Gastroesophageal sphincter (tissue), 4 donors: ENCODE measurements at regions not wholly inside any gene's neighbourhood (a gene's known extent, or its start where the extent isn't known, plus 50 kb on each side); places are given as distances from the start of the nearest gene placed in this dataset.
A peak's percentile ranks its signal among the peaks of the same experiment; 100 is the strongest.

ENCODE experiments used
- ATAC-seq: fragments of 150-250 bp; one replicate; pipeline ENCODE4 v1.9.1; 2016; ENCODE audit warnings: mild to moderate bottlenecking, moderate library complexity
- H3K27ac ChIP-seq, 4 donors: fragments of 200-600 bp; sonication (generic) in 3 of 4; 1 replicate in 3 of 4; 2 replicates in 1 of 4; pipeline ENCODE4 v1.5.1; 2016 to 2019
- H3K27me3 ChIP-seq: fragments of 200-600 bp; sonication (generic); one replicate; pipeline ENCODE4 v1.5.1; 2019
- H3K36me3 ChIP-seq, 2 donors: fragments of 200-600 bp; sonication (generic); one replicate each; pipeline ENCODE4 v1.5.1; 2019; ENCODE audit warnings: control low read depth in 1 of 2
- H3K4me1 ChIP-seq, 3 donors: fragments of 200-600 bp; sonication (generic); 1 replicate in 2 of 3; 2 replicates in 1 of 3; pipeline ENCODE4 v1.5.1; 2016 to 2019; ENCODE audit warnings: control low read depth in 2 of 3
- H3K4me3 ChIP-seq, 2 donors: fragments of 200-600 bp; sonication (generic); one replicate each; pipeline ENCODE4 v1.5.1; 2019; ENCODE audit warnings: mild to moderate bottlenecking in 1 of 2, moderate library complexity in 1 of 2
- H3K9me3 ChIP-seq, 3 donors: fragments of 200-600 bp; sonication (generic); one replicate each; pipeline ENCODE4 v1.5.1; 2017 to 2019; ENCODE audit warnings: control low read depth in 2 of 3
- CTCF ChIP-seq, 4 experiments: fragments of 200-600 bp in 2 of 4; fragments of 450-650 bp in 2 of 4; sonication (generic) in 1 of 4; IDR thresholded peaks; one replicate each; pipeline ENCODE4 v1.5.1; 2017 to 2019; ENCODE audit warnings: antibody characterized with exemption in 4 of 4, mild to moderate bottlenecking in 2 of 4, moderate library complexity in 2 of 4
- EP300 ChIP-seq: sonication (generic); formaldehyde crosslinking; IDR thresholded peaks from one replicate; pipeline ENCODE4 v1.6.1; 2017; ENCODE audit warnings: antibody characterized with exemption, mild to moderate bottlenecking
- POLR2A ChIP-seq, 2 donors: fragments of 450-650 bp; IDR thresholded peaks; one replicate each; pipeline ENCODE4 v1.6.1; 2017; ENCODE audit warnings: antibody characterized with exemption in 2 of 2, mild to moderate bottlenecking in 2 of 2, moderate library complexity in 1 of 2
- POLR2AphosphoS5 ChIP-seq: sonication (generic); formaldehyde crosslinking; IDR thresholded peaks from one replicate; pipeline ENCODE4 v1.6.1; 2017; ENCODE audit warnings: antibody characterized with exemption
- WGBS, 2 donors: methylation state at CpG; one replicate each; pipeline ENCODE4 v1.1.5; 2018; ENCODE audit warnings: low coverage in 1 of 2; 5-methylcytosine and 5-hydroxymethylcytosine counted together

- TF ChIP-seq CTCF (IDR thresholded peaks at IDR 0.05) (no peak), POLR2AphosphoS5 (no peak), EP300 (no peak), POLR2A (IDR thresholded peaks at IDR 0.05) (no peak)
- no peak overlapping the region for H3K4me3 ChIP-seq
- WGBS, 2 donors, result 33 to 77% methylated on average over 1 to 2 of the region's 2 CpGs
- H3K4me1 ChIP-seq, result no peaks in the 10 kb centered on the region
- no peak overlapping the region for H3K27ac ChIP-seq
- no peaks in the 10 kb centered on the region for H3K36me3 ChIP-seq
- ATAC-seq, result no peak
- no peaks in the 10 kb centered on the region for H3K9me3 ChIP-seq
- no peaks in the 10 kb centered on the region for H3K27me3 ChIP-seq
These were observed 999.7 kb upstream of the PIK3C3 start for GRCh38 chr18:40955351-40955750.

- WGBS, 2 donors, result 78 to 80% methylated on average over 1 to 8 of the region's 10 CpGs
- H3K4me1 ChIP-seq, result no peaks in the 10 kb centered on the region
- no peaks in the 10 kb centered on the region for H3K36me3 ChIP-seq
- no peak overlapping the region for H3K27ac ChIP-seq
- no peak overlapping the region for H3K4me3 ChIP-seq
- ATAC-seq, result no peak
- H3K9me3 ChIP-seq, result no peaks in the 10 kb centered on the region
- H3K27me3 ChIP-seq, result no peaks in the 10 kb centered on the region
- TF ChIP-seq CTCF (IDR thresholded peaks at IDR 0.05), result no peak
- no peak for TF ChIP-seq EP300
- no peak for TF ChIP-seq POLR2AphosphoS5
- TF ChIP-seq POLR2A (IDR thresholded peaks at IDR 0.05), result no peak
These were observed 1005.7 kb upstream of the PIK3C3 start for GRCh38 chr18:40949114-40949950.

- no peaks in the 10 kb centered on the region for H3K27me3 ChIP-seq
- H3K4me3 ChIP-seq, result no peak overlapping the region
- no peaks in the 10 kb centered on the region for H3K4me1 ChIP-seq
- H3K36me3 ChIP-seq, result no peaks in the 10 kb centered on the region
- TF ChIP-seq EP300, result no peak
- no peak overlapping the region for H3K27ac ChIP-seq
- 26 to 45% methylated on average over 2 of the region's 2 CpGs for WGBS, 2 donors
- no peaks in the 10 kb centered on the region for H3K9me3 ChIP-seq
- no peak for ATAC-seq
These were observed 1010.5 kb upstream of the PIK3C3 start for GRCh38 chr18:40944576-40944975.

- H3K27me3 ChIP-seq, result no peaks in the 10 kb centered on the region
- H3K36me3 ChIP-seq, result no peaks in the 10 kb centered on the region
- no peak overlapping the region for H3K27ac ChIP-seq
- H3K4me3 ChIP-seq, result peak overlapping the region in 1 of 2 donors; percentile 22
- no peaks in the 10 kb centered on the region for H3K4me1 ChIP-seq
- no peaks in the 10 kb centered on the region for H3K9me3 ChIP-seq
- WGBS, 2 donors, result 50 to 62% methylated on average over 9 to 12 of the region's 31 CpGs
- peak; percentile 25 for ATAC-seq
- TF ChIP-seq EP300, result no peak
- TF ChIP-seq POLR2AphosphoS5, result no peak
- no peak for TF ChIP-seq POLR2A (IDR thresholded peaks at IDR 0.05)
These were observed 1015.1 kb upstream of the PIK3C3 start for GRCh38 chr18:40939656-40940515.

GRCh38 chr18:40938615-40939014, 1016.4 kb upstream of the PIK3C3 start:
- Histone ChIP-seq H3K9me3 (no peaks in the 10 kb centered on the region), H3K4me3 (no peak overlapping the region), H3K4me1 (no peaks in the 10 kb centered on the region), H3K36me3 (no peaks in the 10 kb centered on the region), H3K27me3 (no peaks in the 10 kb centered on the region), H3K27ac (no peak overlapping the region)
- TF ChIP-seq POLR2AphosphoS5, result no peak
- no peak for TF ChIP-seq EP300
- no peak for TF ChIP-seq CTCF (IDR thresholded peaks at IDR 0.05)
- TF ChIP-seq POLR2A (IDR thresholded peaks at IDR 0.05), result no peak
- 76 to 83% methylated on average over 2 of the region's 2 CpGs for WGBS, 2 donors
- no peak for ATAC-seq
